Right ventricle myocardium superior (tissue), 1 donor: ENCODE measurements at regions not wholly inside any gene's neighbourhood (a gene's known extent, or its start where the extent isn't known, plus 50 kb on each side); places are given as distances from the start of the nearest gene placed in this dataset.
"Not testable (repeated sequence)": the region's sequence is repeated elsewhere in the genome, so short reads cannot be mapped to it uniquely, and the experiment has no call there.

ENCODE experiments used
- ATAC-seq: fragments of 200-7000 bp; cut with Tn5 transposase; one replicate; pipeline ENCODE4 v1.9.1; 2020; ENCODE audit warnings: mild to moderate bottlenecking; ENCODE audit not compliant: poor library complexity
- DNase-seq: peaks from one replicate; pipeline ENCODE4 v3.0.0-alpha.2; 2020
- intact Hi-C: fragments of 100-400 bp; cut with DNase I; formaldehyde crosslinking; loops from one replicate; pipeline ENCODE4 v1.11.2; 2022
- donor health status: DM: no; HTN: yes; CAD: no; lungs with severe emphysema.

DNA sequence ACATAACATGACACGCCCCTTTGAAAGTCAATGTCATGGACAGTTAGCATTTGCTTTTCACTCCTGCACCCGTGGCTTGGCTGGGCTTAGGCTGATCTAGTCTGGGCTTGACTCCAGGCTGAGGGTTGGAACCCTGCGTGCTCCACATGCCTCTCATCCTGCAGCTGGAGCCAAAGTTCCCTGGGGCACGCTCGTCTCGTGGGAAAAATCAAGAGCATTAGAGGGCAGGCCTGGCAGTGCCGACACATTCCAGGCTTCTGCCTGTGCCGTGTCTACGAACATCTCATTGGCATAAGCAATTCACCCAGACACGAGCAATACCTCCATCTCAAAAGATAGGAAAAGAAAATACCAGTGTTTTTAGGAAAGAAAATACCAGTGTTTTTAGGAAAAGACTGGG, 342.7 kb upstream of the SULF2 start:
- intact Hi-C loops, ATAC-seq, DNase-seq: not testable (repeated sequence)

DNA sequence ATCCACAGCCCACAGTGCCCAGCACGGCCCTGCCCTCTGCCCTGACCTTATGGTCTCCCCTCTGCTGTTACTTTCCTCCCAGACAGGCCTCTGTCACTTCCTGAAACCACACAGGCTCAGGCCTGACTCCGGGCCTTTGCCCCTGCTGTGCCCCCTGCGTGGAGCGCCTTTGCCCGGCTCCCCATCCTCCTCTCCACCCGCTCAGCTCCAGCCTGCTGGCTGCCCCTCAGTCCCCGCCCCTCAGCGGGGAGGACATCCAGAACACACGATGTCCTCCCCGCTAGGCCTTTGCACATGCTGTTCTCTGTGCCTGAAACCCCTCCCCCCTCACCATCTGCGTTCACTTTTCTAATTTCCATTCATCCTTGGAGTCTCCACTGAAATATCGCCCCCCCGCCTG, 341.9 kb upstream of the SULF2 start:
- DNase-seq, intact Hi-C loops, ATAC-seq: not testable (repeated sequence)

DNA sequence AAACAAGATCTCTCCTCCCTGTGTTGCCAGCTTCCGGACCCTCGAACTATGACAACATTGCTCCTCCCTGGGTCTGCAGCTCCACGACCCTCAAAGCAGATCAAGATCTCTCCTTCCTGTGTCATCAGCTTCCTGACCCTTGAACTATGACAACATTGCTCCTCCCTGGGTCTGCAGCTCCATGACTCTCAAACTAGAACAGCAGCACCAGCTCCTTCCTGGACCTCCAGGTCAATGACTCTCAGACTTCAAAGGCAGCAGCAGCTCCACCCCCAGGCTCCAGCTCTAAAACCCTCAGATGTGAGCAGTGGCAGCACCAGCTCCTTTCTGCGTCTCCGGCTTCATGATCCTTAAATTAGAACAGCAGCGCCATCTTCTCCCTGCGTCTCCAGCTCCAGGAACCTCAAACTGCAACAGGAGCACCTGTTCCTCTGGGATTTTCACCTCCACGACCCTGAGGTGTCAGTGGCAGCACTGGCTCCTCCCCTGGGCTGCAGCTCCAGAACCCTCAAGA, 341.0 kb upstream of the SULF2 start:
- intact Hi-C loops, result no loop called here
- ATAC-seq, result no peak
- no peak for DNase-seq

DNA sequence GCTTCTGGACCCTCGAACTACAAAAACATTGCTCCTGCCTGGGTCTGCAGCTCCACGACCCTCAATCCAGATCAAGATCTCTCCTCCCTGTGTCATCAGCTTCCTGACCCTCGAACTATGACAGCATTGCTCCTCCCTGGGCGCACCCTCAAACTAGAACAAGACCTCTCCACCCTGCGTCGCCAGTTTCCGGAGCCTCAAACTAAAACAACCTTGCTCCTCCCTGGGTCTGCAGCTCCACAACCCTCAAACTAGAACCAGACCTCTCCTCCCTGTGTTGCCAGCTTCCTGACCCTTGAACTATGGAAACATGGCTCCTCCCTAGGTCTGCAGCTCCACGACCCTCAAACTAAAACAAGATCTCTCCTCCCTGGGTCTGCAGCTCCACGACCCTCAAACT, 339.7 kb upstream of the SULF2 start:
- no peak for ATAC-seq
- DNase-seq, result no peak
- intact Hi-C loops, result no loop called here

DNA sequence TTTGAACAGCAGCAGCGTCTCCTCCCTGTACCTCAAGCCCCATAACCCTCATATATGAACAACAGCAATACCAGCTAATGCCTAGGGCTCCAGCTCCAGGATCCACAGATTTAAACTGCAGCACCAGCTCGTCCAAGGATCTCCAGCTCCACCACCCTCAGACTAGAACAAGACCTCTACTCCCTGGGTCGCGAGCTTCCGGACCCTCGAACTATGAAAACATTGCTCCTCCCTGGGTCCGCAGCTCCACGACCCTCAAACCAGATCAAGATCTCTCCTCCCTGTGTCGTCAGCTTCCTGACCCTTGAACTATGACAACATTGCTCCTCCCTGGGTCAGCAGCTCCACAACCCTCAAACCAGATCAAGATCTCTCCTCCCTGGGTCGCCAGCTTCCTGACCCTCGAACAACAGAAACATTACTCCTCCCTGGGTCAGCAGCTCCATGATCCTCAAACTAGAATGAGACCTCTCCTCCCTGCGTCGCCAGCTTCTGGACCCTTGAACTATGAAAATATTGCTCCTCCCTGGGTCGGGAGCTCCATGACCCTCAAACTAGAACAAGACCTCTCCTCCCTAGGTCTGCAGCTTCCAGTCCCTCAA, 339.0 kb upstream of the SULF2 start:
- intact Hi-C loops, result no loop called here
- ATAC-seq, result no peak
- DNase-seq, result no peak

DNA sequence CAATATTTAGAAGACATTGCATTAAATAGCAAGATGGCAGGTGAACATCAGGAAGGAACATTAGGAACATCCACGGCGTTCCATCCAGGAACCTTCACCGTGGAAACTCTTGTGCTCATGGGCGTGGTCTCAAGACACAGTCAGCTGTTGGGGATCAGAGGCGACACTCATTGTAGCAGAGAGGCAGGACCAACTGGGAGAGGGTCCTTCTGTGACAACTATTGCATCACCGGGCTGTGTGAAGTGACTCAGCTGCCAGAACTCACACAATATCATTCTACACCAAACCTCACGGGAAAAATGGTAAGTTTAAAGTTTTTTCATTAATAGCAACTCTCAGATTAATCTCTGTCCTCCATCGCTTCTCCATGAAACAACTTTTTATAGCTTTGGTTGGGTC, 334.8 kb upstream of the SULF2 start:
- no peak for ATAC-seq
- intact Hi-C loops, result no loop called here
- no peak for DNase-seq

DNA sequence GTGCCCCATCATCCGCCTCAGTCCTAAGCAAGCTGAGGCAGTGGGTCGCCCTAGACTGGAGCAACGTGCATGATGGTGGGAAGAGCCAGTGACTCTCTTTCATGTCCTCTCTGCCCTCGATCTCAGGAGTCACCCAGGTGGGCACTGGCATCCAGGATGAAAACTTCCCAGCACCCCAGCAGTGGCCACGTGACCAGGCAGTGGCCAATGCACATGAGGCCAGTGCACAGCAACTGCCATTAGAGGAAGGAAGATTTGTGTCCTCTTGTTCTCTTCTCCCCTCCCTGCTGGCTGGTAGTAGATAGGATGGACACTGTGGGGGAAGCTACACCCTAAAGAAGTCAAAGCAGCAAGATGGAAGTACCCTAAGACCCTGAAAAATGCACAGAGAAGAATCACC, 334.1 kb upstream of the SULF2 start:
- intact Hi-C loops, DNase-seq: not testable (repeated sequence)

DNA sequence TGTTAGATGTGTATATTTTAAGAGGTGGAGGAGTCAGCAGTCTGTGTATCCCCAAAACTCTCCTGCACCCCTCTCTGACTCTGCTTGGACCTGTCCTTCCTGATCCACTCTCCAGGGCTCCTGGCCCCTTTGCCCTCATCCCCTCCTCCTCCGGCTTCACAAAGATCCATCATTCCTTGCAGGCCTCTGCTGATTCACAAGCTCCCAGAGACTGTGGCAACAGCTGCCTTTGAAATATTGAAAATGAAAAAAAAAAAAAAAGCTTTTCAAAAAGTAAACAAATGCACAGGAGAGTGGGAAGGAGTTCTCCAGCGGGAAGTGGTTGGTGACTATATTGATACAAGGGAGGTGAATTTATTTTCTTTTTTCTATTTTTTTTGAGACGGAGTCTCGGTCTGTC, 330.2 kb upstream of the SULF2 start:
- ATAC-seq, result no peak
- intact Hi-C loops, result no loop called here

More for the DNA sequence above, 334.1 kb upstream of the SULF2 start:
- not testable (repeated sequence) for ATAC-seq

DNA sequence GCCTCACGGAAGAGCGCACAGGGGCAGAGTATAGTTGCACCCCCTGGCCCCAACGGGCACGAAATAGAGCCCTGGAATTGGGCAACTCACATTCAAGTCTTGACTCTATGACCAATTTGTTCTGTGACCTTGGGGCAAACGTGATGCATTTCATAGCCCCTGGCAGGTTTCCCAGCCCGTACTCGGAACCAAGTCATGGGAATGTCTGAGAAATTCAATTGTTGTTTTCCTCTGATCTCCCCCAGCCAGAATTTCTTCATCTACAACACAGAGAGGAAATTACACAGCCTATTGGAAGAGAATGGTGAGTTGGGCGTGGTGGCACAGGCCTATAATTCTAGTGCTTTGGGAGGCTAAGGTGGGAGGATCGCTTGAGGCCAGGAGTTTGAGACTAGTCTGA, 322.3 kb upstream of the SULF2 start:
- ATAC-seq (no peak), DNase-seq (no peak)
- intact Hi-C loops, result no loop called here

More for the DNA sequence above, 330.2 kb upstream of the SULF2 start:
- DNase-seq, result no peak

DNA sequence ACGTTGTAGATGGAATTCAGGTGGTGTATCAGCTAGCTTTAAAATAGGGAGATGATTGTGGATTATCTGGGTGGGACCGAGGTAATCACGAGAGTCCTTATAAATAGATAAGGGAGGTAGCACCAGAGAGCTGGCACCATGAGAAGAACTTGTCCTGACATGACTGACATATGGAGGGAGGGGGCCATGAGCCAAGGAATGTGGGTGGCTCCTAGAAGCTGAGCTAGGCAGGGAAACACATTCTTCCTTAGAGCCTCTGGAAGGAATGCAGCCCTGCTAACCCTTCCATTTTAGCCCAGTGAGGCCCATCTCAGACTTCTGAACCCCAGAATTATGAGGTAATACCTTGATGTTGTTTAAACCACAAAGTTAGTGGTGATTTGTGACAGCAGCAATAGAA, 321.1 kb upstream of the SULF2 start:
- DNase-seq (no peak), ATAC-seq (no peak)
- intact Hi-C loops, result no loop called here

DNA sequence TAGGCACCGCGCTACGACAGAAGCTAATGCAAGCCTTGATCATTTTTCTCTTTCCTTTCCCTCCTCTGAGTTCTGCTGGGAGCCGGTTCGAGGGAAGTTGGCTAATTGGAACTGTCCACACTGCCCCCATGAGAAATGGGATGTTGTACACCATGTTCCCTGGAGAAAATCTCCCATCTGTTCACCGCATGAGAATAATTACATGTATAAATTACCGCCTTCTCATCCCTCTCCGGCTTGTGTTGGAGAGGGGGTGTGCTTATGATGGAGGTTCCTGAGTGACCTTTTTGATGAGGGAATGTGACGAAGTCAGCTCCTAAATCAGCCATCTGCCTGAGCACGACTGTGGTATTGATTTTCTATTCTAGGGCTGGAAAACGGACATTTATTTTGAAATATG, 320.2 kb upstream of the SULF2 start:
- DNase-seq (no peak), ATAC-seq (no peak)
- intact Hi-C loops, result no loop called here

DNA sequence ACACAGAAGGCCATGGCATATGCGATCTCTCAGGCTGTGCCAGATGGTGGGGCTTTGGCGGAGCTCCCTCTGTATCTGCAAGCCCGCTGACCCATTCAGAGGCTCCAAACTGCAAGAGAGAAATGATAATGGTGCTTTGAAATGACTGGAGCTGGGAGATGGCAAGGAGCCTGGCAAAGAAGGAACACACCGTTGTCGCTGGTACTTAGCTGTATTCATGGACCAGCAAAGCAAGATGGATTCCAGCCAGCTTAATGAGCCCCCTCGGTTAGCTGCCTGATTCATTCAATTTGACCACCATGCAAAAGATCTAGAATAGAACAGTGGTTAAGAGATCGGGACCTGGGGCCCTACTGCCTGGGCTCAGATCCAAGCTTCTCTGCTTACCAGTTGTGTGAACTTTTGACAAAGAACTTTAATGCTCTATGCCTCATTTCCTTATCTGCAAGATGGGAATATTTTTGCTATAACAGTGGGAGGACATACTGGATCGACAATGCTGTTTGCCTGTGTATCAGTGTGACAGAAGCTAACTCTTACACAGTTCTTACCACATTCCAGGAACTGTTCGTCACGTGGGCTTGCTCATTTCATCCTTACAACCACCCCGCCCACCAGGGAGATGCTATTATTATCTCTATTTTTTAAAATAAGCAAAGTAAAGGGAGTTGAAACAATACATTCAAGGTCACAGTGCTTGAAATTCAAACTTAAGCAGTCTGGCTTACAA, 317.8 kb upstream of the SULF2 start:
- ATAC-seq (no peak), DNase-seq (no peak)
- intact Hi-C loops, result no loop called here

DNA sequence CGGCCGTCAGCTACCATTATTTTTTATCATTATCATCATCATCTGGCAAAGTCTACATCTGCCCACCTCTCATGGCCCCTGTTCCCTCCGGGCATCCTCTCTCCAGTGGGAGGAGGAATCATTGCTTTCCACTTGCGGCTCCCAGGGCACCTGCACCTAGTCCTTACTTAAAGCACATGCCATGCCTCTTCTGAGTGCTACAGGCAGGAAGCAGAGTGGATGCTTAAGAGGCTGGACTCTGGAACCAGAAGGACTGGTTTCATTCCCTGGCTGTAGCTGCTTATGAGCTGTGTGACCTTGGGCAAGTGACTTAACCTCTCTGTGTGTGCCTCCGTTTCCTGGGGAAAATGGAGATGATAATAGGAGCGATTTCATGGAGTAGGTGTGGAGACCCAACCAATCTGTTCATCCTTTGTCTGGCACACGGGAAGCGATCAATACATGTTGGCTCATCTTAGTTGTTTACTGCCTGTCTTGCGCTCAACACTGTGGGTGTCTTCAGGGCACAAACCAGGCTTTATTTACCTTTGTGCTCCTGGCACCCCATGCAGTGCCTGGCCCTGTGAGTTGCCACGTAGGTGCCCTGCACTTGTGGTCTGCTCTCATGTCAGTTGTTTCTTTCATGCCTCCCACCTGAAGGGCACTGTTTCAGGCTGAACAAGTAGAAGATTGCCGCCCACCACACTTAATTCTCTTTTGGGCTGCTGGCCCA, 317.0 kb upstream of the SULF2 start:
- DNase-seq (no peak), ATAC-seq (no peak)
- intact Hi-C loops, result no loop called here

DNA sequence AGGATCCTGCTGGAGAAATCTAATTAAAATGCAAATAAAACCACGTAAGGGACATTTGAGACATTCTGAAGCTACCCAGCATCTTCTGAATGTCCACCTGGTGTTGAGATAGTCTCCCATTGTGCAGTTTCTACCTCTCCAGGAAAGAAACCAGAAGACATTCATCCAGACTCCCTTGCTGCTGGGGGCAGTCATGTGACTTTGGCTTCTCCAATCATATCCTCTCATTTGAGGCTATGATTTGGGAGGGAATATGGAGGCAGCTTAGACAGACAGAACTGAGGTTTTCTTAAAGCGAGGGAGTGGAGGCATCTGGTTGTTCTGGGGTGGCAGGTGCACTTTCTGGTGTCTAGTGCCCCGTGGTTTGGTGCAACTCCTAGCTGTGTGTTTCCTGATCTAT, 315.2 kb upstream of the SULF2 start:
- ATAC-seq (no peak), DNase-seq (no peak)
- intact Hi-C loops, result no loop called here

DNA sequence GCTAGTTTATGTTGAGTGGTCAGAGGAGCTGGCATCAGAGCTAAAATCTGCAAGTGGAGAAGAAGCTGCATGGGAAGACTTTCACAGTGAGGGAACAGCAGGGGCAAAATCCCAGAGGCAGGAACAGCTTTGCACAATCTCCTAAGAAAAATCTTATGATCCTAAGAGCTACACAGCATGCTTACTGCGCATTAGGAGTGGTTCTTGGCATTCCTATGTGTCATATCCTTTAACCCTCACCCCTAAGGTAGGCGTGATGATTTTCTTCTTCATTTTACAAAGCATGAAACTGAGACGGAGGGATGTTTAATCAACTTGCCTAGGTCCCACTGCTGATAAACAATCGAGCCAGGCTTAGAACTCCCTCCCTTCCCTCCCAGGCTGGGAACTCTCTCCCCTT, 313.6 kb upstream of the SULF2 start:
- intact Hi-C loops, result no loop called here
- ATAC-seq (no peak), DNase-seq (no peak)

DNA sequence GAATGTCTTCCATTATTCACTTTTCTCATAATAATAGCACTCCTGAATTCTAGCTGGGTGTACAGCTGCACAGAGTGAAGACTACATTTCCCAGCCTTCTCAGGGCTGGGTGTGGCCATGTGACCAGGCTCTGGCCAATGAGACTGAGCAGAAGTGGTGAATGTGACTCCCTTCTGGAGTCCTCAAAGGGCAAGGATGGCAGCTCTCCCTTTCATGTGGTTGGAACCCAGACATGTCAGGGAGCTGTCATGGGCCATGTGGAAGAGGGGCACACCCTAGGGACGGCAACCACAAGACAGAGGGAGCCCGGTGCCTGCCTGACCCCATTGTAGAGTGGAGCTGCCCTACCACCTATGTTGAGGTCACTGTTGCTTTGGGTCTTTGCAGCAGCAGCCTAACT, 312.8 kb upstream of the SULF2 start:
- intact Hi-C loops, result no loop called here
- ATAC-seq, result no peak

DNA sequence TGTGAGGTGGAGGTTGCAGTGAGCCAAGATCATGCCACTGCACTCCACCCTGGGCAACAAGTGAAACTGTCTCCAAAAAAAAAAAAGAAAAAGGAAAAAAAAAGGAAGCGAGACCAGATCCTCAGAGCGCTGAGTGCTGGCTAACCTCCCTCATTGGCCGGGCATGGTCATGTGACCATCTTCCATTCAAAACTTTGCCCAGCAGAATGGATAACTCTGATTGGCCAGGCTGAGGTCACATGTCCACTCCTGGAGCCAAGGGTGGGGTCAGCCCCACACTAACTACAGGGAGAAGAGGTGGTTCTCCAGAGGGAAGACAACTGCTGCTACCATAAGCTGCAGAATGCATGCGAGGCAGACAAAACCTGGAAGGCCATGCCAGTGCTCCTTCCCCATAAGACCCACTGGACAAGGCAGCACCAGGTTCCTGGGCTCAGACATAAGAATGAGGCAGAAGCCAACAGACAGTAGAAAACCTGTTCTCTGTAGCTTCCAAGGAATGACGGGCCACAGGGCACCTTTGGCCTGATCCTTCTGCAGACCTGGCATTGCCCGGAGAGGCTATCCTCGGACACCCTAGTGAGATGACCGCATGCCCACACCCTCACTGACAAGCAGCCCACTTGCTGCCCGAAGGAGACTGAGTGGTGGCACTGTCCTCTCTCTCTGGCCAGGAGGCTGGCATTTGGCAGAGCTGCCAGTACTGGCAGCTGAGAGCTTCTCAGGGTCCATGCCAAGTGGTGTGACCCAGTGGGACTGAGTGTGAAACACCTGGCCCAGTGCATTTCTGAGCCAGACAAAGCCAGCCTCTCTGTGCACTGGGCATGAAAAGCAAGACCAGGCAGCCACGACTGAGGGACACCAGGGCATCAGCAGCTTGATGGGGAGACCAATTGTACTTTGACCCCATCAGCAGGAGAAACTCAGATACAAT, 311.9 kb upstream of the SULF2 start:
- intact Hi-C loops, result no loop called here
- ATAC-seq (peak; percentile 78), DNase-seq (no peak)

More for the DNA sequence above, 312.8 kb upstream of the SULF2 start:
- no peak for DNase-seq

DNA sequence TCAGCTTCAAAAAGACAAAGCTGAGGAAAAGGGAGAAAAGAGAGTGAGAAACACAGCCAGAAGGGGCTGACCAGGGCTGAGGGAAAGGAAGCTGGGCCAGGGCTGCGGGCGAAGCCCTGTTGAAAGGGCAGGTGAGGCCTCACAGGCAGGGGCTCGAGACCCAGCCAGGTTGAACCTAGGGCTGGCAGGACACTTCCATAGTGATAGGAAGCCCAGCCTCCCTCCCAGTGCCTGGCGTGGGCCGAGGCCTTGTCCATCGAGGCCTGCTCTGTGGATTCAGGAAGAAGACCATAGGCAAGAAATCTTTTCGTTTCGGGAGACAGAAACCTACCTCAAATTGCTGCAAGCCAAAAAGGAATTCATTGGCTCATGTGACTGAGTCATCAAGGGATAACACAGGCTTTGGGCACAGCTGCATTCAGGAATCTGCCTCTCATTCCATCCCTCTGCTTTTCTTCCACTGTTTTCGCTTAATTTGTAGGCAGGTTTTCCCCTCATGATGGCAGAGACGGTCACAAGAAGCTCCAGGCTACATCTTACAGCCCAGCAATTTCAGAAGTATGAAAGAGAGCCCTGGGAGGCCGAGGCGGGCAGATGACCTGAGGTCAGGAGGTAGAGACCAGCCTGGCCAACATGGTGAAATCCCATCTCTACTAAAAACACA, 311.1 kb upstream of the SULF2 start:
- DNase-seq (no peak), ATAC-seq (no peak)
- intact Hi-C loops, result no loop called here
